A673 (cell line): ENCODE measurements at regions not wholly inside any gene's neighbourhood (a gene's known extent, or its start where the extent isn't known, plus 50 kb on each side); places are given as distances from the start of the nearest gene placed in this dataset.

ENCODE experiments used
- BruUV-seq: library from RNA; stranded (reverse); fragments of 400-500 nt; replicated peaks from 2 replicates; lab custom pipeline; 2021; lab: Mats Ljungman, UMichigan
- CTCF ChIA-PET: fragments of 300-600 bp; sonication (Branson Sonifier 250); formaldehyde crosslinking; loops from one replicate; lab custom pipeline; 2022; ENCODE audit warnings: antibody characterized with exemption; lab: Charles Lee
- POLR2A ChIA-PET: fragments of 300-600 bp; sonication (Branson Sonifier 250); formaldehyde crosslinking; loops from one replicate; lab custom pipeline; 2022; ENCODE audit warnings: antibody characterized with exemption; ENCODE audit not compliant: low non-redundant PET; lab: Charles Lee
- DNase-seq: peaks from one replicate; pipeline ENCODE4 v3.0.0-alpha.2; 2015; ENCODE audit warnings: low spot score
- H3K27ac ChIP-seq: fragments of 200-600 bp; sonication (generic); 2 replicates; pipeline ENCODE4 v1.5.1; 2016; ENCODE audit warnings: mixed run types, low read depth, mild to moderate bottlenecking, mixed read lengths, antibody characterized with exemption, low read length; ENCODE audit not compliant: poor library complexity, severe bottlenecking
- H3K27me3 ChIP-seq: fragments of 200-600 bp; sonication (generic); replicated peaks from 2 replicates; pipeline ENCODE4 v1.6.1; 2017; ENCODE audit warnings: mixed run types, low read depth, mild to moderate bottlenecking, mixed read lengths, antibody characterized with exemption, low read length; ENCODE audit not compliant: insufficient read depth, poor library complexity
- H3K36me3 ChIP-seq: fragments of 200-600 bp; sonication (generic); 2 replicates; pipeline ENCODE4 v1.6.1; 2016; ENCODE audit warnings: mixed run types, mild to moderate bottlenecking, mixed read lengths, antibody characterized with exemption, low read length; ENCODE audit not compliant: insufficient read depth, poor library complexity, severe bottlenecking
- H3K4me1 ChIP-seq: fragments of 200-600 bp; sonication (generic); 2 replicates; pipeline ENCODE4 v1.6.1; 2017; ENCODE audit warnings: mixed run types, mild to moderate bottlenecking, mixed read lengths, antibody characterized with exemption, low read length; ENCODE audit not compliant: insufficient read depth, poor library complexity, severe bottlenecking
- H3K4me3 ChIP-seq: fragments of 200-600 bp; sonication (generic); 2 replicates; pipeline ENCODE4 v1.5.1; 2016; ENCODE audit warnings: low read depth, mixed run types, mild to moderate bottlenecking, mixed read lengths, low read length; ENCODE audit not compliant: poor library complexity, severe bottlenecking
- H3K9me3 ChIP-seq: fragments of 200-600 bp; sonication (generic); 2 replicates; pipeline ENCODE4 v1.6.1; 2016; ENCODE audit warnings: mixed run types, low read depth, mild to moderate bottlenecking, mixed read lengths, antibody characterized with exemption, low read length; ENCODE audit not compliant: poor library complexity, severe bottlenecking
- CTCF ChIP-seq: fragments of 300-800, 200-600 bp; sonication (generic); conservative IDR thresholded peaks from 2 replicates; pipeline ENCODE4 v1.5.1; 2017; ENCODE audit warnings: low read depth, mild to moderate bottlenecking, antibody characterized with exemption, low read length, moderate library complexity, mixed read lengths
- EZH2 ChIP-seq: fragments of 200-600 bp; sonication (generic); IDR thresholded peaks from 2 replicates; pipeline ENCODE4 v1.6.1; 2017; ENCODE audit warnings: borderline replicate concordance, low read depth, mild to moderate bottlenecking, mixed read lengths, antibody characterized with exemption, low read length; ENCODE audit not compliant: poor library complexity, severe bottlenecking
- intact Hi-C: fragments of 100-400 bp; cut with micrococcal nuclease; formaldehyde crosslinking; loops from one replicate; pipeline ENCODE4 v1.10.0; 2022; ENCODE audit not compliant: unreplicated experiment

DNA sequence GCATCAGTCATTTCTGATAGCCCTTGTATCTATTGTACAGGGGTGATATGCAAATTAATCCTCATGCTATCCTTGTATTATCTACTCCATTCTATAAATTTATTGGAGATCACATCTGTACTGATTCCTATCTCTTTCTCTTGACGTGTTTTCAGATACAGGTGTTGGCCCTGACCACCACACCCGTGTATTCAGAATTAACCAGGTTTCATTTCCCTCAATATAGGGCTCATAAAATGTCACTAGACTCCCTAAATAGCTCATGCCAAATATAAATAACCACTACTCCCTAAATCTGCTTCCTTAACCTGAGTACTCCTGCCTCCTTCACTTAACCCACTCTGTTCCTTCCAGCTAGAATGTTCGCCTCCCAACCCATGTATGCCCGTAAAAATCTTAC lies 522.8 kb upstream of the KLF4 start:
- H3K27me3 ChIP-seq: no peaks in the 10 kb centered on the region

DNA sequence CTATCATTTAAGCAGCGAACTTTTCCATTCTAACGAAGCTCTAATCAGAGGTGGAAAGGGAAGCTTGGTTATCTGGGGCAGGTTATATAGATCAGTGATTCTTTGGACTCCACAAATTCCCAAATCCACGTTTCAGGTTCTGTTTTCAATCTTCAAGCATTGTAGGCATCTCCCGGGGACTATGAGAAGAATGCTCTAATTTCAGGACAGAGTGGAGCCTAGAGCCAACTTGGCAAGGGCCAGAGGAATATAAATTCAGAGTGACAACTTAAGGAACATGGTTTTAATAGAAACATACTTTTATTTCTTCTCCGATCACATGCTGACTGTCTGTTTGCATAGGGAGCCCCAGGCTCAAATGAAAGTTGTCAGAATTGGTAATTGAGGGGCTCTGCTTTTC lies 514.0 kb upstream of the KLF4 start:
- ChIA-PET CTCF (no interaction called here), POLR2A (no interaction called here)
- intact Hi-C loops: no loop called here
- Histone ChIP-seq H3K9me3 (peaks cover 5% of the 10 kb centered on the region), H3K4me3 (no peak overlapping the region), H3K4me1 (no peaks in the 10 kb centered on the region), H3K27ac (no peak overlapping the region), H3K36me3 (no peaks in the 10 kb centered on the region), H3K27me3 (no peaks in the 10 kb centered on the region)
- DNase-seq: no peak
- BruUV-seq: no TSS peak
- TF ChIP-seq EZH2 (no peak), CTCF (no peak)

More for the DNA sequence above, 522.8 kb upstream of the KLF4 start:
- H3K27ac ChIP-seq: no peak overlapping the region
- intact Hi-C loops: no loop called here
- no peaks in the 10 kb centered on the region for H3K36me3 ChIP-seq
- DNase-seq: no peak
- H3K4me1 ChIP-seq: no peaks in the 10 kb centered on the region
- TF ChIP-seq CTCF (no peak), EZH2 (no peak)
- POLR2A ChIA-PET: no interaction called here
- no peak overlapping the region for H3K4me3 ChIP-seq
- H3K9me3 ChIP-seq: no peaks in the 10 kb centered on the region
- no TSS peak for BruUV-seq
- CTCF ChIA-PET: no interaction called here

- ChIA-PET POLR2A (no interaction called here), CTCF (no interaction called here)
- Histone ChIP-seq H3K4me3 (no peak overlapping the region), H3K27me3 (no peaks in the 10 kb centered on the region), H3K36me3 (no peaks in the 10 kb centered on the region), H3K4me1 (no peaks in the 10 kb centered on the region), H3K9me3 (peaks cover 7% of the 10 kb centered on the region), H3K27ac (no peak overlapping the region)
- TF ChIP-seq EZH2: no peak
- no peak for TF ChIP-seq CTCF
- intact Hi-C loops: no loop called here
- BruUV-seq: no TSS peak
- DNase-seq: no peak
Observed at GRCh38 chr9:108002371-108002956, 512.9 kb upstream of the KLF4 start.
